IMR-90 (cell line): ENCODE measurements at regions not wholly inside any gene's neighbourhood (a gene's known extent, or its start where the extent isn't known, plus 50 kb on each side); places are given as distances from the start of the nearest gene placed in this dataset.

Source experiments
- ATAC-seq: fragments of 200-7000 bp; cut with Tn5 transposase; 2 replicates; pipeline ENCODE4 v1.9.1; 2020; ENCODE audit warnings: low read depth, mild to moderate bottlenecking, moderate library complexity
- BruUV-seq: library from RNA; stranded (reverse); fragments of 400-500 nt; replicated peaks from 2 replicates; lab custom pipeline; 2021; lab: Mats Ljungman, UMichigan
- CTCF ChIA-PET: fragments of 300-600 bp; formaldehyde crosslinking; extraction: SDS; loops from one replicate; lab custom pipeline; 2021; ENCODE audit warnings: antibody characterized with exemption; lab: Yijun Ruan, JAX
- POLR2A ChIA-PET: fragments of 300-600 bp; sonication (Branson Sonifier 250); formaldehyde crosslinking; loops from one replicate; lab custom pipeline; 2022; ENCODE audit warnings: antibody characterized with exemption; ENCODE audit not compliant: unreplicated experiment; lab: Charles Lee
- DNase-seq: peaks from one replicate; pipeline ENCODE4 v3.0.0; 2013
- H2AFZ ChIP-seq: replicated peaks from 2 replicates; pipeline ENCODE3; 2013; ENCODE audit warnings: low read length, mild to moderate bottlenecking; ENCODE audit not compliant: poor library complexity
- H2AK5ac ChIP-seq: 2 replicates; pipeline ENCODE4 v1.6.1; 2013; ENCODE audit warnings: low read depth, low read length, inconsistent platforms
- H2AK9ac ChIP-seq: replicated peaks from 2 replicates; pipeline ENCODE3; 2013; ENCODE audit warnings: mild to moderate bottlenecking, low read depth, low read length, moderate library complexity; ENCODE audit not compliant: poor library complexity
- H2BK120ac ChIP-seq: 2 replicates; pipeline ENCODE4 v1.6.1; 2013; ENCODE audit warnings: low read depth, low read length, inconsistent platforms
- H2BK15ac ChIP-seq: 3 replicates; pipeline ENCODE4 v1.6.1; 2013; ENCODE audit warnings: low read depth, low read length, inconsistent platforms
- H2BK20ac ChIP-seq: 2 replicates; pipeline ENCODE4 v1.6.1; 2013; ENCODE audit warnings: low read depth, mild to moderate bottlenecking, inconsistent platforms, low read length, moderate library complexity
- H2BK5ac ChIP-seq: 2 replicates; pipeline ENCODE4 v1.6.1; 2013; ENCODE audit warnings: mild to moderate bottlenecking, low read depth, low read length, inconsistent platforms; ENCODE audit not compliant: poor library complexity, severe bottlenecking
- H3K14ac ChIP-seq: replicated peaks from 2 replicates; pipeline ENCODE4 v1.6.1; 2013; ENCODE audit warnings: low read depth, low read length, inconsistent platforms
- H3K18ac ChIP-seq: 2 replicates; pipeline ENCODE4 v1.6.1; 2013; ENCODE audit warnings: low read depth, low read length, control low read depth
- H3K23ac ChIP-seq: 2 replicates; pipeline ENCODE4 v1.6.1; 2013; ENCODE audit warnings: low read depth, low read length, inconsistent platforms
- H3K27ac ChIP-seq: 2 replicates; pipeline ENCODE4 v1.5.1; 2013; ENCODE audit warnings: mild to moderate bottlenecking, control low read depth, low read length; ENCODE audit not compliant: insufficient read depth
- H3K27me3 ChIP-seq: 2 replicates; pipeline ENCODE4 v1.6.1; 2013; ENCODE audit warnings: low read length; ENCODE audit not compliant: control insufficient read depth, insufficient read depth
- H3K36me3 ChIP-seq: 2 replicates; pipeline ENCODE4 v1.6.1; 2013; ENCODE audit warnings: low read length, mixed read lengths; ENCODE audit not compliant: control insufficient read depth, insufficient read depth
- H3K4ac ChIP-seq: 2 replicates; pipeline ENCODE4 v1.6.1; 2013; ENCODE audit warnings: low read depth, low read length, inconsistent platforms
- H3K4me1 ChIP-seq: 2 replicates; pipeline ENCODE4 v1.6.1; 2013; ENCODE audit warnings: low read length, mixed read lengths; ENCODE audit not compliant: control insufficient read depth, insufficient read depth
- H3K4me2 ChIP-seq: 2 replicates; pipeline ENCODE4 v1.6.1; 2013; ENCODE audit warnings: low read depth, mild to moderate bottlenecking, control low read depth, low read length, moderate library complexity
- H3K4me3 ChIP-seq: 2 replicates; pipeline ENCODE4 v1.5.1; 2013; ENCODE audit warnings: low read depth, mild to moderate bottlenecking, control low read depth, low read length, moderate library complexity; ENCODE audit not compliant: insufficient read depth
- H3K56ac ChIP-seq: 2 replicates; pipeline ENCODE4 v1.6.1; 2013; ENCODE audit warnings: low read length, inconsistent platforms; ENCODE audit not compliant: insufficient read depth; ENCODE audit errors: extremely low read depth
- H3K79me1 ChIP-seq, 2 experiments: 2 replicates each; pipeline ENCODE4 v1.6.1; 2013; ENCODE audit warnings: low read length in 2 of 2, inconsistent platforms in 1 of 2, low read depth in 1 of 2
- H3K9ac ChIP-seq: 2 replicates; pipeline ENCODE4 v1.6.1; 2013; ENCODE audit warnings: low read depth, low read length, control low read depth
- H3K9me1 ChIP-seq: 2 replicates; pipeline ENCODE4 v1.6.1; 2013; ENCODE audit warnings: low read length, inconsistent platforms; ENCODE audit not compliant: insufficient read depth
- H3K9me3 ChIP-seq: 2 replicates; pipeline ENCODE4 v1.6.1; 2013; ENCODE audit warnings: low read length; ENCODE audit not compliant: control insufficient read depth, insufficient read depth
- H4K20me1 ChIP-seq: 2 replicates; pipeline ENCODE4 v1.6.1; 2013; ENCODE audit warnings: low read length, inconsistent platforms; ENCODE audit not compliant: insufficient read depth
- H4K5ac ChIP-seq: 2 replicates; pipeline ENCODE4 v1.6.1; 2013; ENCODE audit warnings: mild to moderate bottlenecking, low read depth, low read length, control low read depth
- H4K8ac ChIP-seq, 2 experiments: 2 replicates each; pipeline ENCODE4 v1.6.1; 2013; ENCODE audit warnings: low read depth in 2 of 2, low read length in 2 of 2, control low read depth in 1 of 2, inconsistent platforms in 1 of 2
- H4K91ac ChIP-seq: 2 replicates; pipeline ENCODE4 v1.6.1; 2013; ENCODE audit warnings: low read depth, low read length, inconsistent platforms; ENCODE audit not compliant: insufficient read depth
- BHLHE40 ChIP-seq: fragments of 150-350 bp; IDR thresholded peaks from 2 replicates; pipeline ENCODE4 v1.6.1; 2016; ENCODE audit warnings: mild to moderate bottlenecking, low read depth, low read length
- CEBPB ChIP-seq: IDR thresholded peaks from 2 replicates; pipeline ENCODE4 v1.6.1; 2012; ENCODE audit warnings: low read depth, low read length, improper control_type of control experiment
- CHD1 ChIP-seq: IDR thresholded peaks from 2 replicates; pipeline ENCODE4 v1.6.1; 2012; ENCODE audit warnings: low read depth, low read length, improper control_type of control experiment
- FOS ChIP-seq: fragments of 150-350 bp; IDR thresholded peaks from 2 replicates; pipeline ENCODE4 v1.6.1; 2016; ENCODE audit warnings: low read depth, low read length
- MAFK ChIP-seq: IDR thresholded peaks from 2 replicates; pipeline ENCODE4 v1.6.1; 2012; ENCODE audit warnings: low read depth, low read length, improper control_type of control experiment
- MAZ ChIP-seq: IDR thresholded peaks from 2 replicates; pipeline ENCODE4 v1.6.1; 2012; ENCODE audit warnings: low read depth, mild to moderate bottlenecking, low read length, improper control_type of control experiment, moderate library complexity, borderline replicate concordance
- MXI1 ChIP-seq: IDR thresholded peaks from 2 replicates; pipeline ENCODE4 v1.6.1; 2012; ENCODE audit warnings: low read depth, mild to moderate bottlenecking, low read length, moderate library complexity, borderline replicate concordance
- NFE2L2 ChIP-seq: fragments of 150-350 bp; IDR thresholded peaks from 2 replicates; pipeline ENCODE4 v1.6.1; 2016; ENCODE audit warnings: low read depth, mild to moderate bottlenecking, low read length
- POLR2A ChIP-seq: IDR thresholded peaks from 2 replicates; pipeline ENCODE4 v1.6.1; 2012; ENCODE audit warnings: mild to moderate bottlenecking, low read depth, low read length
- RAD21 ChIP-seq: IDR thresholded peaks from 2 replicates; pipeline ENCODE4 v1.6.1; 2012; ENCODE audit warnings: low read length, improper control_type of control experiment
- RCOR1 ChIP-seq: IDR thresholded peaks from 2 replicates; pipeline ENCODE4 v1.6.1; 2012; ENCODE audit warnings: mild to moderate bottlenecking, low read length, improper control_type of control experiment; ENCODE audit not compliant: insufficient replicate concordance
- RFX5 ChIP-seq: IDR thresholded peaks from 2 replicates; pipeline ENCODE4 v1.8.0; 2012; ENCODE audit warnings: low read depth, mild to moderate bottlenecking, low read length, moderate library complexity
- SMC3 ChIP-seq: fragments of 150-350 bp; IDR thresholded peaks from 2 replicates; pipeline ENCODE4 v1.6.1; 2016; ENCODE audit warnings: low read depth, mild to moderate bottlenecking, antibody characterized with exemption, low read length, moderate library complexity
- USF2 ChIP-seq: fragments of 150-350 bp; IDR thresholded peaks from 2 replicates; pipeline ENCODE4 v1.6.1; 2017; ENCODE audit warnings: mild to moderate bottlenecking, antibody characterized with exemption, low read length, low read depth
- WGBS, 2 experiments: methylation state at CpG; one replicate each; pipeline versions ENCODE4 v1.1.5 to v1.1.7; 2013; ENCODE audit warnings: missing lambda C conversion rate in 2 of 2; ENCODE audit not compliant: insufficient read length in 1 of 2; ENCODE audit errors: extremely low coverage in 2 of 2; 5-methylcytosine and 5-hydroxymethylcytosine counted together
- dilution Hi-C: fragments of 300-500 bp; cut with HindIII; formaldehyde crosslinking; loops from one replicate; pipeline ENCODE4 v1.14.3; 2018; ENCODE audit warnings: low sequenced_read_pairs; ENCODE audit not compliant: unreplicated experiment
- in situ Hi-C: fragments of 300-500 bp; cut with MboI; formaldehyde crosslinking; loops from 3 replicates; pipeline ENCODE4 v1.14.3; 2019; ENCODE audit warnings: low sequenced_read_pairs, inconsistent platforms, mixed read lengths
- intact Hi-C: fragments of 100-400 bp; cut with micrococcal nuclease; formaldehyde crosslinking; loops from 2 replicates; pipeline ENCODE4 v1.10.0; 2022
- TF ChIP-seq, protein P1 (sequence below): fragments of 150-350 bp; IDR thresholded peaks from 2 replicates; pipeline ENCODE4 v1.6.1; 2016; ENCODE audit warnings: low read depth, mild to moderate bottlenecking, low read length, moderate library complexity, borderline replicate concordance
- TF ChIP-seq, protein P2 (sequence below): conservative IDR thresholded peaks from 2 replicates; pipeline ENCODE4 v1.5.1; 2012; ENCODE audit warnings: mild to moderate bottlenecking, low read depth, low read length, improper control_type of control experiment

GRCh38 chr11:26149585-26149984 lies 182.3 kb upstream of the ANO3 start:
- no peak overlapping the region for H2BK20ac ChIP-seq
- TF ChIP-seq MAFK: no peak
- no peak for TF ChIP-seq NFE2L2
- no peak for TF ChIP-seq MXI1
- no peak for TF ChIP-seq USF2
- TF ChIP-seq, protein P1, sequence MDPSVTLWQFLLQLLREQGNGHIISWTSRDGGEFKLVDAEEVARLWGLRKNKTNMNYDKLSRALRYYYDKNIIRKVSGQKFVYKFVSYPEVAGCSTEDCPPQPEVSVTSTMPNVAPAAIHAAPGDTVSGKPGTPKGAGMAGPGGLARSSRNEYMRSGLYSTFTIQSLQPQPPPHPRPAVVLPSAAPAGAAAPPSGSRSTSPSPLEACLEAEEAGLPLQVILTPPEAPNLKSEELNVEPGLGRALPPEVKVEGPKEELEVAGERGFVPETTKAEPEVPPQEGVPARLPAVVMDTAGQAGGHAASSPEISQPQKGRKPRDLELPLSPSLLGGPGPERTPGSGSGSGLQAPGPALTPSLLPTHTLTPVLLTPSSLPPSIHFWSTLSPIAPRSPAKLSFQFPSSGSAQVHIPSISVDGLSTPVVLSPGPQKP: no peak
- no peak for TF ChIP-seq RCOR1
- TF ChIP-seq POLR2A: no peak
- TF ChIP-seq CEBPB: no peak
- no peak for TF ChIP-seq FOS
- no peak for TF ChIP-seq RFX5
- no peak for TF ChIP-seq MAZ
- TF ChIP-seq SMC3: no peak
- TF ChIP-seq CHD1: no peak
- TF ChIP-seq, protein P2, sequence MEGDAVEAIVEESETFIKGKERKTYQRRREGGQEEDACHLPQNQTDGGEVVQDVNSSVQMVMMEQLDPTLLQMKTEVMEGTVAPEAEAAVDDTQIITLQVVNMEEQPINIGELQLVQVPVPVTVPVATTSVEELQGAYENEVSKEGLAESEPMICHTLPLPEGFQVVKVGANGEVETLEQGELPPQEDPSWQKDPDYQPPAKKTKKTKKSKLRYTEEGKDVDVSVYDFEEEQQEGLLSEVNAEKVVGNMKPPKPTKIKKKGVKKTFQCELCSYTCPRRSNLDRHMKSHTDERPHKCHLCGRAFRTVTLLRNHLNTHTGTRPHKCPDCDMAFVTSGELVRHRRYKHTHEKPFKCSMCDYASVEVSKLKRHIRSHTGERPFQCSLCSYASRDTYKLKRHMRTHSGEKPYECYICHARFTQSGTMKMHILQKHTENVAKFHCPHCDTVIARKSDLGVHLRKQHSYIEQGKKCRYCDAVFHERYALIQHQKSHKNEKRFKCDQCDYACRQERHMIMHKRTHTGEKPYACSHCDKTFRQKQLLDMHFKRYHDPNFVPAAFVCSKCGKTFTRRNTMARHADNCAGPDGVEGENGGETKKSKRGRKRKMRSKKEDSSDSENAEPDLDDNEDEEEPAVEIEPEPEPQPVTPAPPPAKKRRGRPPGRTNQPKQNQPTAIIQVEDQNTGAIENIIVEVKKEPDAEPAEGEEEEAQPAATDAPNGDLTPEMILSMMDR: no peak
- no peak for TF ChIP-seq RAD21
- no peak for TF ChIP-seq BHLHE40
- intact Hi-C loops (no loop called here), in situ Hi-C loops (no loop called here), dilution Hi-C loops (no loop called here)
- H3K4ac ChIP-seq: no peak overlapping the region
- no peaks in the 10 kb centered on the region for H3K27me3 ChIP-seq
- WGBS, 2 experiments: 96% methylated on average over 12 of the region's 21 CpGs; no CpG with 5 or more reads in 1 of the 2 experiments
- no peak overlapping the region for H2BK5ac ChIP-seq
- H3K56ac ChIP-seq: no peak overlapping the region
- no peak overlapping the region for H3K14ac ChIP-seq
- POLR2A ChIA-PET: no interaction called here
- H3K4me1 ChIP-seq: peaks cover 2% of the 10 kb centered on the region; the same call in 1 of the 2 replicates
- no peak overlapping the region for H3K27ac ChIP-seq
- BruUV-seq: no TSS peak
- H4K91ac ChIP-seq: no peak overlapping the region
- H2AFZ ChIP-seq: no peak overlapping the region
- ATAC-seq (no peak), DNase-seq (no peak)
- H3K79me1 ChIP-seq: no peaks in the 10 kb centered on the region
- no peak overlapping the region for H2BK15ac ChIP-seq
- H2AK5ac ChIP-seq: no peak overlapping the region
- no peak overlapping the region for H4K5ac ChIP-seq
- no peaks in the 10 kb centered on the region for H4K20me1 ChIP-seq
- CTCF ChIA-PET: no interaction called here
- no peak overlapping the region for H3K4me3 ChIP-seq
- H3K4me2 ChIP-seq: no peak overlapping the region
- no peaks in the 10 kb centered on the region for H3K9me1 ChIP-seq
- no peaks in the 10 kb centered on the region for H3K9me3 ChIP-seq
- no peak overlapping the region for H4K8ac ChIP-seq
- no peaks in the 10 kb centered on the region for H3K36me3 ChIP-seq
- H3K18ac ChIP-seq: no peak overlapping the region
- no peak overlapping the region for H3K23ac ChIP-seq
- H2AK9ac ChIP-seq: peak overlapping the region; percentile 24
- no peak overlapping the region for H3K9ac ChIP-seq
- H2BK120ac ChIP-seq: no peak overlapping the region
